ENCODE measurements at regions not wholly inside any gene's neighbourhood (a gene's known extent, or its start where the extent isn't known, plus 50 kb on each side); places are given as distances from the start of the nearest gene placed in this dataset.

DNA sequence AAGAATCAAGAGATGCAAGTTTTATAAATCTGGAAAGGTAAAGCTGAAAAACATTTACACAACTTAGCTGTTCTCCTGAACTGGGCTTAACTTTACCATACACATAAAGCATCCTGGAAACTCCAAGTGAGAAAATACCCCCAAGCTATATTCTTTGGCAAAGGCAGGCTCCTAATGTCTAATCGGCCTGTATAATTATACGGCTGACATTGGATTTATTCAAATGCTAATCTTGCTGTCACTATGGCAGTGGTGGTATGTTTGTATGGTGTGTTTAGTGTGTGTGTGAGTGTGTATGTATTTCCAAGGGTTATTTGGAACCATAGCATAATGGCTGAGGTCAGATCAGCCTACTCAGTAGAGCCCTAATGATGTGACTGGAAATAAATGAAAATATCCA is 1031.8 kb upstream of the ZEB2 start:
- TF ChIP-seq, protein P1, sequence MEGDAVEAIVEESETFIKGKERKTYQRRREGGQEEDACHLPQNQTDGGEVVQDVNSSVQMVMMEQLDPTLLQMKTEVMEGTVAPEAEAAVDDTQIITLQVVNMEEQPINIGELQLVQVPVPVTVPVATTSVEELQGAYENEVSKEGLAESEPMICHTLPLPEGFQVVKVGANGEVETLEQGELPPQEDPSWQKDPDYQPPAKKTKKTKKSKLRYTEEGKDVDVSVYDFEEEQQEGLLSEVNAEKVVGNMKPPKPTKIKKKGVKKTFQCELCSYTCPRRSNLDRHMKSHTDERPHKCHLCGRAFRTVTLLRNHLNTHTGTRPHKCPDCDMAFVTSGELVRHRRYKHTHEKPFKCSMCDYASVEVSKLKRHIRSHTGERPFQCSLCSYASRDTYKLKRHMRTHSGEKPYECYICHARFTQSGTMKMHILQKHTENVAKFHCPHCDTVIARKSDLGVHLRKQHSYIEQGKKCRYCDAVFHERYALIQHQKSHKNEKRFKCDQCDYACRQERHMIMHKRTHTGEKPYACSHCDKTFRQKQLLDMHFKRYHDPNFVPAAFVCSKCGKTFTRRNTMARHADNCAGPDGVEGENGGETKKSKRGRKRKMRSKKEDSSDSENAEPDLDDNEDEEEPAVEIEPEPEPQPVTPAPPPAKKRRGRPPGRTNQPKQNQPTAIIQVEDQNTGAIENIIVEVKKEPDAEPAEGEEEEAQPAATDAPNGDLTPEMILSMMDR (conservative IDR thresholded peaks at IDR 0.05; ENCODE audit: low read depth in 2 of 2) = no peak
- TF ChIP-seq POLR2AphosphoS5 (IDR thresholded peaks at IDR 0.05; ENCODE audit: low read depth) (no peak), JUNB (IDR thresholded peaks at IDR 0.05; ENCODE audit: unreplicated experiment) (no peak), EZH2 (IDR thresholded peaks at IDR 0.05; ENCODE audit: low read depth, unreplicated experiment) (no peak), EZH2phosphoT487 (IDR thresholded peaks at IDR 0.05; ENCODE audit: unreplicated experiment) (no peak), CREB1 (CRISPR knock-in tag; IDR thresholded peaks at IDR 0.05; ENCODE audit: low read depth) (no peak), STAT1 (IDR thresholded peaks at IDR 0.05; ENCODE audit: unreplicated experiment) (no peak), ZNF331 (CRISPR knock-in tag; IDR thresholded peaks at IDR 0.05; ENCODE audit: low read depth) (no peak)
- TF ChIP-seq, protein P2, sequence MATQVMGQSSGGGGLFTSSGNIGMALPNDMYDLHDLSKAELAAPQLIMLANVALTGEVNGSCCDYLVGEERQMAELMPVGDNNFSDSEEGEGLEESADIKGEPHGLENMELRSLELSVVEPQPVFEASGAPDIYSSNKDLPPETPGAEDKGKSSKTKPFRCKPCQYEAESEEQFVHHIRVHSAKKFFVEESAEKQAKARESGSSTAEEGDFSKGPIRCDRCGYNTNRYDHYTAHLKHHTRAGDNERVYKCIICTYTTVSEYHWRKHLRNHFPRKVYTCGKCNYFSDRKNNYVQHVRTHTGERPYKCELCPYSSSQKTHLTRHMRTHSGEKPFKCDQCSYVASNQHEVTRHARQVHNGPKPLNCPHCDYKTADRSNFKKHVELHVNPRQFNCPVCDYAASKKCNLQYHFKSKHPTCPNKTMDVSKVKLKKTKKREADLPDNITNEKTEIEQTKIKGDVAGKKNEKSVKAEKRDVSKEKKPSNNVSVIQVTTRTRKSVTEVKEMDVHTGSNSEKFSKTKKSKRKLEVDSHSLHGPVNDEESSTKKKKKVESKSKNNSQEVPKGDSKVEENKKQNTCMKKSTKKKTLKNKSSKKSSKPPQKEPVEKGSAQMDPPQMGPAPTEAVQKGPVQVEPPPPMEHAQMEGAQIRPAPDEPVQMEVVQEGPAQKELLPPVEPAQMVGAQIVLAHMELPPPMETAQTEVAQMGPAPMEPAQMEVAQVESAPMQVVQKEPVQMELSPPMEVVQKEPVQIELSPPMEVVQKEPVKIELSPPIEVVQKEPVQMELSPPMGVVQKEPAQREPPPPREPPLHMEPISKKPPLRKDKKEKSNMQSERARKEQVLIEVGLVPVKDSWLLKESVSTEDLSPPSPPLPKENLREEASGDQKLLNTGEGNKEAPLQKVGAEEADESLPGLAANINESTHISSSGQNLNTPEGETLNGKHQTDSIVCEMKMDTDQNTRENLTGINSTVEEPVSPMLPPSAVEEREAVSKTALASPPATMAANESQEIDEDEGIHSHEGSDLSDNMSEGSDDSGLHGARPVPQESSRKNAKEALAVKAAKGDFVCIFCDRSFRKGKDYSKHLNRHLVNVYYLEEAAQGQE (IDR thresholded peaks at IDR 0.05; ENCODE audit: unreplicated experiment) = no peak

Data from GM23338 (cell line).